WERI-Rb-1 (cell line): ENCODE measurements at regions not wholly inside any gene's neighbourhood (a gene's known extent, or its start where the extent isn't known, plus 50 kb on each side); places are given as distances from the start of the nearest gene placed in this dataset.

ENCODE experiments used
- DNase-seq: peaks from one replicate; pipeline ENCODE4 v3.0.0-alpha.2; 2020
- H3K27ac ChIP-seq: fragments of 250-450 bp; sonication (Bioruptor Pico); 2 replicates; pipeline ENCODE4 v1.5.1; 2020; ENCODE audit warnings: mild to moderate bottlenecking, moderate library complexity
- H3K27me3 ChIP-seq: fragments of 250-450 bp; sonication (Bioruptor Pico); 2 replicates; pipeline ENCODE4 v1.5.1; 2021; ENCODE audit warnings: mild to moderate bottlenecking, low read depth, moderate library complexity; ENCODE audit not compliant: insufficient read depth, severe bottlenecking
- H3K36me3 ChIP-seq: fragments of 250-450 bp; sonication (Bioruptor Pico); 2 replicates; pipeline ENCODE4 v1.5.1; 2020; ENCODE audit warnings: mild to moderate bottlenecking, moderate library complexity
- H3K4me3 ChIP-seq: 2 replicates; pipeline ENCODE4 v1.5.1; 2011; ENCODE audit warnings: low read depth, mild to moderate bottlenecking, control low read depth, low read length
- H3K9me3 ChIP-seq: fragments of 250-450 bp; sonication (Bioruptor Pico); 2 replicates; pipeline ENCODE4 v1.5.1; 2021; ENCODE audit warnings: mild to moderate bottlenecking, moderate library complexity; ENCODE audit not compliant: severe bottlenecking
- TF ChIP-seq, protein P1 (sequence below): IDR thresholded peaks from 2 replicates; pipeline ENCODE4 v1.5.1; 2011; ENCODE audit warnings: low read depth, mild to moderate bottlenecking, control low read depth, inconsistent platforms, low read length

DNA sequence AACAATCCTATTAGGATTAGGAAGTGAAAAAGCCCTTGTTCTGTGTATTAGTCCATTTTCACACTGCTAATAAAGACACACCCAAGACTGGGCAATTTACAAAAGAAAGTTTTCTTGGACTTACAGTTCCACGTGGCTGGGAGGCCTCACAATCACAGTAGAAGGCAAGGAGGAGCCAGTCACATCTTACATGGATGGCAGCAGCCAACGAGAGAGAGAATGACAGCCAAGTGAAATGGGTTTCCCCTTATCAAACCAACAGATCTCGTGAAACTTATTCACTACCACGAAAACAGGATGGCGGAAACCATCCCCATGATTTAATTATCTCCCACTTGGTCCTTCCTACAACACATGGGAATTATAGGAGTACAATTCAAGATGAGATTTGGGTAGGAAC lies 248.2 kb upstream of the KCNMB2 start:
- no peak overlapping the region for H3K4me3 ChIP-seq
- H3K27ac ChIP-seq: no peak overlapping the region
- H3K9me3 ChIP-seq: no peaks in the 10 kb centered on the region
- TF ChIP-seq, protein P1, sequence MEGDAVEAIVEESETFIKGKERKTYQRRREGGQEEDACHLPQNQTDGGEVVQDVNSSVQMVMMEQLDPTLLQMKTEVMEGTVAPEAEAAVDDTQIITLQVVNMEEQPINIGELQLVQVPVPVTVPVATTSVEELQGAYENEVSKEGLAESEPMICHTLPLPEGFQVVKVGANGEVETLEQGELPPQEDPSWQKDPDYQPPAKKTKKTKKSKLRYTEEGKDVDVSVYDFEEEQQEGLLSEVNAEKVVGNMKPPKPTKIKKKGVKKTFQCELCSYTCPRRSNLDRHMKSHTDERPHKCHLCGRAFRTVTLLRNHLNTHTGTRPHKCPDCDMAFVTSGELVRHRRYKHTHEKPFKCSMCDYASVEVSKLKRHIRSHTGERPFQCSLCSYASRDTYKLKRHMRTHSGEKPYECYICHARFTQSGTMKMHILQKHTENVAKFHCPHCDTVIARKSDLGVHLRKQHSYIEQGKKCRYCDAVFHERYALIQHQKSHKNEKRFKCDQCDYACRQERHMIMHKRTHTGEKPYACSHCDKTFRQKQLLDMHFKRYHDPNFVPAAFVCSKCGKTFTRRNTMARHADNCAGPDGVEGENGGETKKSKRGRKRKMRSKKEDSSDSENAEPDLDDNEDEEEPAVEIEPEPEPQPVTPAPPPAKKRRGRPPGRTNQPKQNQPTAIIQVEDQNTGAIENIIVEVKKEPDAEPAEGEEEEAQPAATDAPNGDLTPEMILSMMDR: no peak
- no peaks in the 10 kb centered on the region for H3K36me3 ChIP-seq
- DNase-seq: no peak
- H3K27me3 ChIP-seq: no peaks in the 10 kb centered on the region

DNA sequence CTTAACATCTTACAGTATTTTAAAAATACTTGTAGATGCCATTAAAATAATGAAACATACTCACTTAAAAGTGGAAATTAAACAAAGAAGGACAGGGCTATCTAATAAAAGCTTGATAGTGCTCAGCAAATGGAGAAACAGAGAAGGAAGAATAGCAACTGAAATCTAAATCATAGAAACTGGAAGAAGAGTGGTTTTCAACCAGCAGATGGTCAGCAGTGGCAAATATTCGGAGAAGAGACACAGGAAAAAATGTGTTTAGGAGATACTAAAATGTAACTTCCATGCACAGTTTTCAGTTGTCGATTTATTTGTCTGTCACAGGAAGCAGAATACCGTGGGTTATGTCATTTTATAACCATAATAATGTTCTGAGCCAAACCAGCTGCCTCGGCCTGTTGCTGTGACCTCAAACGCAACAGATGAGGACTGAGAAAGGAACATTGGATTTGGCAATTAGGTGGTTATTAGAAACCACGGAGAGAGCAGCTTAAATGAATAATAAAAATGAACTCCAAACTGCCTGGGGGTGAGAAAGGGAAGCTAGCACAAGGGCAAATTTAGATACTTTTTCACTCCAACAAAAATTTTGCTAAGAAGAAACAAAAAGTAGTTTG lies 246.6 kb upstream of the KCNMB2 start:
- H3K27ac ChIP-seq: no peak overlapping the region

DNA sequence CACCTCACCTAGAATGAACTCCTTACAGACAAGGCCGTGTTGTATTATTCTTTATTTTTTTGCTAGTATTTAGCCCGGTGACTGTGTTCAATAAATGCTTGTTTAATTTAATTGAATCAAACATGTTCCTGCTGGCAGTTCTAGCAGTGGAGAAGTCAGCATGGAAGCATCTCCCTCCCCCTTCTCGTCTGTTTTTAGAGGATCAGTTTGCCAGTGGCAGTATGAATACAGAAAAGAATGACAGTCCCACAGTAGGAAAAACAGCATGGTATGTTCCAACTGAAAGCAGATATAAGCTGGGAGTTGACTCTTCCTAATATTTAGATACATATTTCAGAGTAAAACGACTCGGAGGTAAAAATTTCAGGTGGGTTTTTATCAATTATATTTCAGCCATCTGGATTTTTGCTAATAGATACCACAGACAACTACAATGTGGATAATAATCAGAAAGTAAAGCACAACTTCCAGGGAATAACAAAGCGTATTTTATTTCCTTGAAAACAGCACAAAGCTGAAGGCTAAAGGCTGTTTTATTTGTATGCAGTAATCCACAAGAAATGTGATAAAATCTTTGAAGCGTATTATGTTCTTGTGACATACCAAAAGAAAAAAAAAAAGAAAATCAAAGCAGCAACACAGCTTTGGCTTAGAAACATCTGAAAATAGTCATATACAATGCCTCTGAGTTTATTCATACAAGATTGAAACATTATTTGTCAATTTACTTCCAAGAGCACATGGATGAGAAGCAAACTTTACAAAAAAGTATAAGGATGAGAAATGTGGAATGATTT lies 244.5 kb upstream of the KCNMB2 start:
- no peaks in the 10 kb centered on the region for H3K27me3 ChIP-seq
- no peak overlapping the region for H3K4me3 ChIP-seq
- H3K36me3 ChIP-seq: no peaks in the 10 kb centered on the region
- H3K9me3 ChIP-seq: no peaks in the 10 kb centered on the region
- DNase-seq: no peak
- H3K27ac ChIP-seq: no peak overlapping the region
- TF ChIP-seq, protein P1: no peak

More for the DNA sequence above, 246.6 kb upstream of the KCNMB2 start:
- Histone ChIP-seq H3K36me3 (no peaks in the 10 kb centered on the region), H3K9me3 (no peaks in the 10 kb centered on the region), H3K27me3 (no peaks in the 10 kb centered on the region), H3K4me3 (no peak overlapping the region)
- TF ChIP-seq, protein P1: no peak
- no peak for DNase-seq

DNA sequence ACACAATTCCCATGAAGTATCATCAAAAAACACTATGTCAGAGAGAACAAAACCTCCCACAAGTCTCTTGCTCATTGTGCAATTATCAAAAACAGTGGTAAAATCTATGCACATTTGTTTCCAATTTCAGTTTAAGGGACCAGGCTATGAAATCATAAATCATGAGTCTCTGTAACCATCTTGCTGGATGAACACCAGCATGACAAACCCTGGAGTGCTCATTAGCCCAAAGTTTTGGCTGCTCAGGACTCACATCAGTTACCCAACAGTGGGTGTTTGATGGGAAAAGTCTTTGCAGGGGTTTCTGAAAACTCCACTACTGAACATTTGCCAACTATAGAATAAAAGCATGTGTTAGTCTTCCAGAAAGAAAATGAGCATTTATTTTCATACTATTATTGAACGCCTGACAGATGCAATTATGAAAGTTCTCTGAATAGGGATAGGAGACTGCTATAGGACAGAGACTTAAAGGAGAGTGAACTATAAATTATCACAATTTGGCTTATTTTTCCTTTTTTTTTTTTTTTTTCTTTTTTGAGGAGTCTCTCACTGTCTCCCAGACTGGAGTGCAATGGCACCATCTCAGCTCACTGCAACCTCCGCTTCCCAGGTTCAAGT lies 240.8 kb upstream of the KCNMB2 start:
- Histone ChIP-seq H3K27me3 (no peaks in the 10 kb centered on the region), H3K27ac (no peak overlapping the region), H3K36me3 (no peaks in the 10 kb centered on the region), H3K4me3 (no peak overlapping the region), H3K9me3 (no peaks in the 10 kb centered on the region)
- TF ChIP-seq, protein P1: no peak
- DNase-seq: no peak

DNA sequence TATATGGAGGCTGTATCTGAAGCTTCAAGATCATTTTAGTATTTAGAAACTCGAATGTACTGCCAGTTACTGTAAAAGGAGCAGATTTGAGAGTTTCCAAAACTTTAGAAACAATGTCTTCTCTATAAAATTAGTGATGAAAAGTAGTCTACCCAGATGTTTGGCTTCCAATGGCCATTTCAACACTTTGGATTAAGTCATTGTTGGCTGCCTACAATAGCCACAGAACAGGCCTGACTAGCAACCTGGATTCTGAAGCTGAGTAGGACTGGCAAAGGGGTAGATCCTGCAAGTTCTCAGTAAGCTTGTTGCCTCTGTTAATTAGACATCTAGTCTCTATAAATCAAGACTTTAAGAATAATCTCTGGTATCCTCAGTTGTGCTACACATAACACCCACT lies 239.0 kb upstream of the KCNMB2 start:
- Histone ChIP-seq H3K4me3 (no peak overlapping the region), H3K27ac (no peak overlapping the region), H3K36me3 (no peaks in the 10 kb centered on the region), H3K27me3 (no peaks in the 10 kb centered on the region), H3K9me3 (no peaks in the 10 kb centered on the region)
- TF ChIP-seq, protein P1: no peak
- no peak for DNase-seq
